GM10248 (cell line): ENCODE measurements at regions not wholly inside any gene's neighbourhood (a gene's known extent, or its start where the extent isn't known, plus 50 kb on each side); places are given as distances from the start of the nearest gene placed in this dataset.

Experiments
- CTCF ChIA-PET: fragments of 300-600 bp; sonication (Branson Sonifier 250); formaldehyde crosslinking; extraction: SDS; loops from one replicate; lab custom pipeline; 2021; ENCODE audit warnings: antibody characterized with exemption; lab: Yijun Ruan, JAX
- POLR2A ChIA-PET: fragments of 350-650 bp; sonication (Branson Sonifier 250); formaldehyde crosslinking; extraction: SDS; loops from one replicate; lab custom pipeline; 2020; ENCODE audit warnings: antibody characterized with exemption; lab: Yijun Ruan, JAX
- DNase-seq: peaks from one replicate; pipeline ENCODE4 v3.0.0; 2012; ENCODE audit errors: extremely low spot score
- CTCF ChIP-seq: IDR thresholded peaks from 2 replicates; pipeline ENCODE4 v1.5.1; 2012; ENCODE audit warnings: mild to moderate bottlenecking, low read depth; ENCODE audit errors: extremely low read depth, missing control alignments, control extremely low read depth

- no peak for TF ChIP-seq CTCF
- CTCF ChIA-PET, result no interaction called here
- no peak for DNase-seq
- POLR2A ChIA-PET, result no interaction called here
These were observed 353.2 kb downstream of the METTL4 start for GRCh38 chr18:2218101-2218500.

- ChIA-PET POLR2A (no interaction called here), CTCF (no interaction called here)
- TF ChIP-seq CTCF, result no peak
These were observed 351.6 kb downstream of the METTL4 start for GRCh38 chr18:2219706-2220105.

GRCh38 chr18:2222270-2223185 lies 348.8 kb downstream of the METTL4 start:
- no peak for TF ChIP-seq CTCF
- no peak for DNase-seq
- CTCF ChIA-PET, result interaction anchor here (1.1 to 2.4 kb wide), 5 partner anchors 18 to 118 kb away, joined by 3 to 10 read pairs (median 4); no protein-coding TSS in a partner anchor
- POLR2A ChIA-PET, result no interaction called here

More at GRCh38 chr18:2219706-2220105, 351.6 kb downstream of the METTL4 start:
- DNase-seq, result no peak

GRCh38 chr18:2223449-2223848 lies 347.9 kb downstream of the METTL4 start:
- TF ChIP-seq CTCF, result no peak
- CTCF ChIA-PET, result interaction anchor here (1.1 to 2.4 kb wide), 8 partner anchors 12 to 130 kb away, joined by 3 to 10 read pairs (median 4); no protein-coding TSS in a partner anchor
- POLR2A ChIA-PET, result no interaction called here
- DNase-seq, result no peak

DNA sequence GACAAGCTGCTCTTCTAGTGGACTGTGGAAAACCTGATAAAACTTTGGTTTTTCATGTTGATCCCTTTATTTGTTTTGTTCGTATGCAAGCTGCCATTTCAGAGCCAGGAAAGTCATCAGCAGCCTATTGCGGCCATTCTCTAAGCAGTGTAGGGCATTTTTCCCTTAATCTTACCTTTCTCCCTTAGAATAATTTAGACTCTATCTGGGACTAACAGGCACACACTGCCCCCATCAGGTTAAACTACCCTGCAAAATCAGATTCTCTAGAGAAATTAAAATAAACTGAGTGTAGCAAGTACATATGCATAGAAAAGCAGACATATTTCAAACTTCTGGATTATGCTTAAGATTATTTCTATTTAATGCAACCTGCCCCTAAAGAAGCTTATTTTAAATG lies 347.5 kb downstream of the METTL4 start:
- POLR2A ChIA-PET, result no interaction called here
- peak; percentile 54 for TF ChIP-seq CTCF
- CTCF ChIA-PET, result interaction anchor here (0.9 to 2.4 kb wide), 9 partner anchors 12 to 130 kb away, joined by 3 to 10 read pairs (median 4); no protein-coding TSS in a partner anchor

GRCh38 chr18:2236232-2236631 lies 335.1 kb downstream of the METTL4 start:
- no peak for TF ChIP-seq CTCF
- CTCF ChIA-PET, result no interaction called here
- DNase-seq, result no peak
- POLR2A ChIA-PET, result no interaction called here

More for the DNA sequence above, 347.5 kb downstream of the METTL4 start:
- DNase-seq, result no peak
